ENCODE measurements at regions not wholly inside any gene's neighbourhood (a gene's known extent, or its start where the extent isn't known, plus 50 kb on each side); places are given as distances from the start of the nearest gene placed in this dataset.
A peak's percentile ranks its signal among the peaks of the same experiment; 100 is the strongest.
"Not testable (repeated sequence)": the region's sequence is repeated elsewhere in the genome, so short reads cannot be mapped to it uniquely, and the experiment has no call there.

GRCh38 chr3:144900366-144900765 lies 928.7 kb downstream of the DIPK2A start:
- DNase-seq (ENCODE audit: low read depth): no peak

- DNase-seq (ENCODE audit: low read depth): not testable (repeated sequence)
These were observed 936.0 kb downstream of the DIPK2A start for GRCh38 chr3:144907581-144907980.

- no peak for DNase-seq (ENCODE audit: low read depth)
These were observed 941.3 kb downstream of the DIPK2A start for GRCh38 chr3:144912968-144913367.

- DNase-seq (ENCODE audit: low read depth): peak; percentile 27
These were observed 943.6 kb downstream of the DIPK2A start for GRCh38 chr3:144915202-144915601.

GRCh38 chr3:144921710-144922109 lies 950.1 kb downstream of the DIPK2A start:
- DNase-seq (ENCODE audit: low read depth): peak; percentile 18

GRCh38 chr3:144923046-144923775 lies 951.6 kb downstream of the DIPK2A start:
- no peak for DNase-seq (ENCODE audit: low read depth)

GRCh38 chr3:144930431-144930830 lies 958.8 kb downstream of the DIPK2A start:
- no peak for DNase-seq (ENCODE audit: low read depth)

- DNase-seq (ENCODE audit: low read depth): no peak
These were observed 960.0 kb downstream of the DIPK2A start for GRCh38 chr3:144931590-144931989.

GRCh38 chr3:144942093-144942837 lies 970.6 kb downstream of the DIPK2A start:
- DNase-seq (ENCODE audit: low read depth): peak; percentile 72

- no peak for DNase-seq (ENCODE audit: low read depth)
These were observed 971.2 kb downstream of the DIPK2A start for GRCh38 chr3:144942838-144943197.

- no peak for DNase-seq (ENCODE audit: low read depth)
These were observed 976.3 kb downstream of the DIPK2A start for GRCh38 chr3:144947895-144948294.

- no peak for DNase-seq (ENCODE audit: low read depth)
These were observed 977.1 kb downstream of the DIPK2A start for GRCh38 chr3:144948711-144949110.

GRCh38 chr3:144953959-144954358 lies 982.3 kb downstream of the DIPK2A start:
- DNase-seq (ENCODE audit: low read depth): no peak

GRCh38 chr3:144957398-144958101 lies 985.9 kb downstream of the DIPK2A start:
- no peak for DNase-seq (ENCODE audit: low read depth)

GRCh38 chr3:144963810-144964209 lies 992.2 kb downstream of the DIPK2A start:
- no peak for DNase-seq (ENCODE audit: low read depth)

- no peak for DNase-seq (ENCODE audit: low read depth)
These were observed 994.9 kb downstream of the DIPK2A start for GRCh38 chr3:144966560-144966959.

- DNase-seq (ENCODE audit: low read depth): no peak
These were observed 997.2 kb downstream of the DIPK2A start for GRCh38 chr3:144968750-144969350.

GRCh38 chr3:144984481-144984880 lies 1012.9 kb downstream of the DIPK2A start:
- not testable (repeated sequence) for DNase-seq (ENCODE audit: low read depth)

- no peak for DNase-seq (ENCODE audit: low read depth)
These were observed 1018.2 kb downstream of the DIPK2A start for GRCh38 chr3:144989807-144990206.

- DNase-seq (ENCODE audit: low read depth): no peak
These were observed 1024.2 kb downstream of the DIPK2A start for GRCh38 chr3:144995856-144996255.

GRCh38 chr3:145005427-145005826 lies 1033.8 kb downstream of the DIPK2A start:
- no peak for DNase-seq (ENCODE audit: low read depth)

- DNase-seq (ENCODE audit: low read depth): no peak
These were observed 1034.6 kb downstream of the DIPK2A start for GRCh38 chr3:145006271-145006670.
